ENCODE measurements at regions not wholly inside any gene's neighbourhood (a gene's known extent, or its start where the extent isn't known, plus 50 kb on each side); places are given as distances from the start of the nearest gene placed in this dataset.

GRCh38 chr11:15663777-15664218 lies 549.1 kb downstream of the INSC start:
- peak; percentile 62 for DNase-seq (ENCODE audit: low spot score)
- ChIA-PET POLR2A (ENCODE audit: low non-redundant PET) (no interaction called here), CTCF (no interaction called here)
- no peaks in the 10 kb centered on the region for H3K27me3 ChIP-seq (replicated peaks; ENCODE audit: insufficient read depth, low read depth, low read length, poor library complexity)
- TF ChIP-seq CTCF (conservative IDR thresholded peaks at IDR 0.05; ENCODE audit: low read depth, low read length) (no peak), EZH2 (IDR thresholded peaks at IDR 0.05; ENCODE audit: borderline replicate concordance, low read depth, low read length, poor library complexity, severe bottlenecking) (no peak)
- H3K4me3 ChIP-seq (ENCODE audit: low read depth, low read length, poor library complexity, severe bottlenecking): no peak overlapping the region
- no peak overlapping the region for H3K27ac ChIP-seq (ENCODE audit: low read depth, low read length, poor library complexity, severe bottlenecking)
- intact Hi-C loops (cut with micrococcal nuclease; ENCODE audit: unreplicated experiment): no loop called here
- no TSS peak for BruUV-seq (replicated peaks)
- no peaks in the 10 kb centered on the region for H3K9me3 ChIP-seq (ENCODE audit: low read depth, low read length, poor library complexity, severe bottlenecking)
- no peaks in the 10 kb centered on the region for H3K4me1 ChIP-seq (ENCODE audit: insufficient read depth, low read length, poor library complexity, severe bottlenecking)
- H3K36me3 ChIP-seq (ENCODE audit: insufficient read depth, low read length, poor library complexity, severe bottlenecking): no peaks in the 10 kb centered on the region

- intact Hi-C loops (cut with micrococcal nuclease; ENCODE audit: unreplicated experiment): no loop called here
- POLR2A ChIA-PET (ENCODE audit: low non-redundant PET): no interaction called here
- CTCF ChIA-PET: no interaction called here
- H3K4me1 ChIP-seq (ENCODE audit: insufficient read depth, low read length, poor library complexity, severe bottlenecking): no peaks in the 10 kb centered on the region
- H3K36me3 ChIP-seq (ENCODE audit: insufficient read depth, low read length, poor library complexity, severe bottlenecking): no peaks in the 10 kb centered on the region
- H3K27ac ChIP-seq (ENCODE audit: low read depth, low read length, poor library complexity, severe bottlenecking): no peak overlapping the region
- no peaks in the 10 kb centered on the region for H3K27me3 ChIP-seq (replicated peaks; ENCODE audit: insufficient read depth, low read depth, low read length, poor library complexity)
- H3K9me3 ChIP-seq (ENCODE audit: low read depth, low read length, poor library complexity, severe bottlenecking): no peaks in the 10 kb centered on the region
- TF ChIP-seq EZH2 (IDR thresholded peaks at IDR 0.05; ENCODE audit: borderline replicate concordance, low read depth, low read length, poor library complexity, severe bottlenecking) (no peak), CTCF (conservative IDR thresholded peaks at IDR 0.05; ENCODE audit: low read depth, low read length) (no peak)
- BruUV-seq (replicated peaks): no TSS peak
- no peak for DNase-seq (ENCODE audit: low spot score)
- no peak overlapping the region for H3K4me3 ChIP-seq (ENCODE audit: low read depth, low read length, poor library complexity, severe bottlenecking)
Observed at GRCh38 chr11:15665368-15665871, 550.7 kb downstream of the INSC start.

- POLR2A ChIA-PET (ENCODE audit: low non-redundant PET): no interaction called here
- CTCF ChIA-PET: no interaction called here
- intact Hi-C loops (cut with micrococcal nuclease; ENCODE audit: unreplicated experiment): no loop called here
- Histone ChIP-seq H3K36me3 (ENCODE audit: insufficient read depth, low read length, poor library complexity, severe bottlenecking) (no peaks in the 10 kb centered on the region), H3K4me3 (ENCODE audit: low read depth, low read length, poor library complexity, severe bottlenecking) (no peak overlapping the region), H3K4me1 (ENCODE audit: insufficient read depth, low read length, poor library complexity, severe bottlenecking) (no peaks in the 10 kb centered on the region), H3K27me3 (replicated peaks; ENCODE audit: insufficient read depth, low read depth, low read length, poor library complexity) (no peaks in the 10 kb centered on the region), H3K9me3 (ENCODE audit: low read depth, low read length, poor library complexity, severe bottlenecking) (no peaks in the 10 kb centered on the region), H3K27ac (ENCODE audit: low read depth, low read length, poor library complexity, severe bottlenecking) (no peak overlapping the region)
- TF ChIP-seq CTCF (conservative IDR thresholded peaks at IDR 0.05; ENCODE audit: low read depth, low read length) (no peak), EZH2 (IDR thresholded peaks at IDR 0.05; ENCODE audit: borderline replicate concordance, low read depth, low read length, poor library complexity, severe bottlenecking) (no peak)
- DNase-seq (ENCODE audit: low spot score): no peak
- no TSS peak for BruUV-seq (replicated peaks)
Observed at GRCh38 chr11:15667127-15667725, 552.5 kb downstream of the INSC start.
